Adrenal gland (tissue), 5 donors: ENCODE measurements at regions not wholly inside any gene's neighbourhood (a gene's known extent, or its start where the extent isn't known, plus 50 kb on each side); places are given as distances from the start of the nearest gene placed in this dataset.

Experiments
- POLR2A ChIP-seq, 2 donors: fragments of 450-650 bp; IDR thresholded peaks; one replicate each; pipeline ENCODE4 v1.6.1; 2017; ENCODE audit warnings: antibody characterized with exemption in 2 of 2, mild to moderate bottlenecking in 2 of 2, moderate library complexity in 1 of 2
- TF ChIP-seq, protein P1 (sequence below), 6 experiments: fragments of 450-650 bp in 4 of 6; fragments of 200-600 bp in 2 of 6; sonication (generic) in 1 of 6; IDR thresholded peaks; 1 replicate in 5 of 6; 2 replicates in 1 of 6; pipeline versions ENCODE4 v1.5.1 to v1.8.0; 2016 to 2021; ENCODE audit warnings: antibody characterized with exemption in 6 of 6, mild to moderate bottlenecking in 2 of 6, moderate library complexity in 1 of 6
- donor health status: DM: no; HTN: no; CAD: no.

- TF ChIP-seq, protein P1, sequence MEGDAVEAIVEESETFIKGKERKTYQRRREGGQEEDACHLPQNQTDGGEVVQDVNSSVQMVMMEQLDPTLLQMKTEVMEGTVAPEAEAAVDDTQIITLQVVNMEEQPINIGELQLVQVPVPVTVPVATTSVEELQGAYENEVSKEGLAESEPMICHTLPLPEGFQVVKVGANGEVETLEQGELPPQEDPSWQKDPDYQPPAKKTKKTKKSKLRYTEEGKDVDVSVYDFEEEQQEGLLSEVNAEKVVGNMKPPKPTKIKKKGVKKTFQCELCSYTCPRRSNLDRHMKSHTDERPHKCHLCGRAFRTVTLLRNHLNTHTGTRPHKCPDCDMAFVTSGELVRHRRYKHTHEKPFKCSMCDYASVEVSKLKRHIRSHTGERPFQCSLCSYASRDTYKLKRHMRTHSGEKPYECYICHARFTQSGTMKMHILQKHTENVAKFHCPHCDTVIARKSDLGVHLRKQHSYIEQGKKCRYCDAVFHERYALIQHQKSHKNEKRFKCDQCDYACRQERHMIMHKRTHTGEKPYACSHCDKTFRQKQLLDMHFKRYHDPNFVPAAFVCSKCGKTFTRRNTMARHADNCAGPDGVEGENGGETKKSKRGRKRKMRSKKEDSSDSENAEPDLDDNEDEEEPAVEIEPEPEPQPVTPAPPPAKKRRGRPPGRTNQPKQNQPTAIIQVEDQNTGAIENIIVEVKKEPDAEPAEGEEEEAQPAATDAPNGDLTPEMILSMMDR (IDR thresholded peaks at IDR 0.05) = no peak
- no peak for TF ChIP-seq POLR2A (IDR thresholded peaks at IDR 0.05)
Observed at GRCh38 chr18:67654101-67654500, 137.6 kb upstream of the DSEL start.
